ENCODE measurements at regions not wholly inside any gene's neighbourhood (a gene's known extent, or its start where the extent isn't known, plus 50 kb on each side); places are given as distances from the start of the nearest gene placed in this dataset.

DNA sequence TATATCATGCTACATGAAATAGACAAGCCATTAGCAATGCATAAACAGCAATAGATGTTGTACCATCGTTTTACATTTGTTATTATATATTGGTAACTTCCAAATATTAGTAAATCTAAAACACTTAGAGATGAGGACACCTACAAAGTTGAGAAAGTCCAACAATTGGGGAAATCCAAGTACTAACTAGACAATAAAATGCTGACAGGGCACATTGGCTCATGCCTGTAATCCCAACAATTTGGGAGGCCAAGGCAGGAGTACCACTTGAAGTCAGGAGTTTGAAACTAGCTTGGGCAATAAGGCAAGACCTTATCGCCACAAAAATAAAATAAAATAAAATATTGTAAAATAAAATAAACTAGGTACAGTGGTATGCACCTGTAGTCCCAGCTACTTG, 1023.1 kb downstream of the SUCLG1 start:
- Histone ChIP-seq H3K4me3 (ENCODE audit: low read length, poor library complexity, severe bottlenecking) (no peak overlapping the region), H3K36me3 (ENCODE audit: insufficient read depth, low read length) (no peaks in the 10 kb centered on the region), H4K20me1 (ENCODE audit: insufficient read depth, low read length, poor library complexity, severe bottlenecking) (no peaks in the 10 kb centered on the region), H3K4me2 (ENCODE audit: low read depth, low read length, poor library complexity, severe bottlenecking) (no peak overlapping the region), H3K27me3 (ENCODE audit: insufficient read depth, low read length, poor library complexity, severe bottlenecking) (no peaks in the 10 kb centered on the region), H2AFZ (ENCODE audit: low read length) (no peak overlapping the region), H3K4me1 (ENCODE audit: insufficient read depth, low read length, poor library complexity, severe bottlenecking) (no peaks in the 10 kb centered on the region), H3K9me3 (ENCODE audit: insufficient read depth, low read depth, low read length) (no peaks in the 10 kb centered on the region; the same call in 1 of the 2 replicates), H3K9ac (ENCODE audit: low read depth, low read length, poor library complexity, severe bottlenecking) (no peak overlapping the region), H3F3A (ENCODE audit: low read depth) (no peaks in the 10 kb centered on the region), H3K79me2 (ENCODE audit: insufficient read depth, low read length) (no peaks in the 10 kb centered on the region), H3K9me2 (replicated peaks; ENCODE audit: low read depth, low read length) (no peaks in the 10 kb centered on the region)
- no peak for TF ChIP-seq EZH2phosphoT487 (IDR thresholded peaks at IDR 0.05; ENCODE audit: borderline replicate concordance)
- TF ChIP-seq, protein P1, sequence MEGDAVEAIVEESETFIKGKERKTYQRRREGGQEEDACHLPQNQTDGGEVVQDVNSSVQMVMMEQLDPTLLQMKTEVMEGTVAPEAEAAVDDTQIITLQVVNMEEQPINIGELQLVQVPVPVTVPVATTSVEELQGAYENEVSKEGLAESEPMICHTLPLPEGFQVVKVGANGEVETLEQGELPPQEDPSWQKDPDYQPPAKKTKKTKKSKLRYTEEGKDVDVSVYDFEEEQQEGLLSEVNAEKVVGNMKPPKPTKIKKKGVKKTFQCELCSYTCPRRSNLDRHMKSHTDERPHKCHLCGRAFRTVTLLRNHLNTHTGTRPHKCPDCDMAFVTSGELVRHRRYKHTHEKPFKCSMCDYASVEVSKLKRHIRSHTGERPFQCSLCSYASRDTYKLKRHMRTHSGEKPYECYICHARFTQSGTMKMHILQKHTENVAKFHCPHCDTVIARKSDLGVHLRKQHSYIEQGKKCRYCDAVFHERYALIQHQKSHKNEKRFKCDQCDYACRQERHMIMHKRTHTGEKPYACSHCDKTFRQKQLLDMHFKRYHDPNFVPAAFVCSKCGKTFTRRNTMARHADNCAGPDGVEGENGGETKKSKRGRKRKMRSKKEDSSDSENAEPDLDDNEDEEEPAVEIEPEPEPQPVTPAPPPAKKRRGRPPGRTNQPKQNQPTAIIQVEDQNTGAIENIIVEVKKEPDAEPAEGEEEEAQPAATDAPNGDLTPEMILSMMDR (conservative IDR thresholded peaks at IDR 0.05; ENCODE audit: low read length), result no peak

DNA sequence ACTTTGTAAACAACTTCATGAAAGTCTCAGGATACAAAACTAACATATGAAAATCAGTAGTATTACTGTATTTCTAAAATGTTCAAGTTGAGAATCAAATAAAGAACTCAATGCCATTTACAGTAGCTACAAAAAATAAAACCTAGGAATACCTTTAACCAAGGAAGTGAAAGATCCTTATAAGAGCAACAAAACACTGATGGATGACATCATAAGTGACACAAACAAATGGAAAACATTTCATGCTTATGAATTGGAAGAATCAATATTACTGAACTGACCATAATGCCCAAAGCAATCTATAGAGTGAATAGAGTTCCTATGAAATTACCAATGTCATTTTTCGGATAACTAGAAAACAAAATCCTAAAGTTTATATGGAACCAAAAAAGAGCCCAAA, 1038.1 kb downstream of the SUCLG1 start:
- Histone ChIP-seq H3K9me3 (ENCODE audit: insufficient read depth, low read depth, low read length) (no peaks in the 10 kb centered on the region; the same call in 1 of the 2 replicates), H2AFZ (ENCODE audit: low read length) (no peak overlapping the region), H3K27me3 (ENCODE audit: insufficient read depth, low read length, poor library complexity, severe bottlenecking) (no peaks in the 10 kb centered on the region), H3K9me2 (replicated peaks; ENCODE audit: low read depth, low read length) (no peaks in the 10 kb centered on the region), H3K79me2 (ENCODE audit: insufficient read depth, low read length) (no peaks in the 10 kb centered on the region), H3K4me3 (ENCODE audit: low read length, poor library complexity, severe bottlenecking) (no peak overlapping the region), H3K4me2 (ENCODE audit: low read depth, low read length, poor library complexity, severe bottlenecking) (no peak overlapping the region), H4K20me1 (ENCODE audit: insufficient read depth, low read length, poor library complexity, severe bottlenecking) (no peaks in the 10 kb centered on the region), H3K36me3 (ENCODE audit: insufficient read depth, low read length) (no peaks in the 10 kb centered on the region), H3K9ac (ENCODE audit: low read depth, low read length, poor library complexity, severe bottlenecking) (no peak overlapping the region), H3K4me1 (ENCODE audit: insufficient read depth, low read length, poor library complexity, severe bottlenecking) (no peaks in the 10 kb centered on the region), H3F3A (ENCODE audit: low read depth) (no peaks in the 10 kb centered on the region)
- no peak for TF ChIP-seq EZH2phosphoT487 (IDR thresholded peaks at IDR 0.05; ENCODE audit: borderline replicate concordance)
- TF ChIP-seq, protein P1 (conservative IDR thresholded peaks at IDR 0.05; ENCODE audit: low read length), result no peak

DNA sequence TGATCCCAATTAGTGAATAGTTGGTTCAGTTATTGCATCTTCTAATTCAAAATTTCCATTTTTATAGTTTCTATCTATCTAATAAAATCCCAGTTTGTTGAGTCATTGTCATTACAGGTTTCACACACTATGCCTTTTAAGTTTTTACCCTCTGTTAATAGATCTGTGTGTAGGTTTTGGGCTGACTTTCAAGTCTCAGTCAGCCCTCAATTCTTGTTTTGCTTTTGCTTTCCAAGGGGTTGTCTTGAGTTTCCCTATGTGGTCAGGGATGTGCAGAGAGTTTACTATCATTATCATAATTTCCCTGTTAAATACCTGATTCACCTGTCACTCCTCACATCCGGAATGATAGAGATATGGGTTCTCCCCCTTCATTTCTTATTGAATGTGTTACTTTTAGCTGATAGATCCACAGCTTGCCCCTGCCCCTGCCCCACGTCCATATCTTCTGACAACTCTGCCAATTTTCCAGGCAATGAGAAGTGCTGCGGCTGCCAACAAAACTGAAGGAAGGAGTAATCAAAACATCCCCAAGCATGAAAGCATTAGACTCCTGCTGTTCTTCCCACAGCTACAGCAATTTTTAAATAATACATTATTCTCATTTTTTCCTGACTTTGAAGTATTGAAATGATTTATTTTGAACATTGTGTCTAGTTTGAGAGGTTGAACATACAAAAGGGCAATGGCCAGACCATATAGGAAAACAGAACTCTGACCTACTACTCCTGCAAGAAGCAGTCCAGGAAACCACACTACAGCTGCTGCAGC, 1064.8 kb downstream of the SUCLG1 start:
- H3K27me3 ChIP-seq (ENCODE audit: insufficient read depth, low read length, poor library complexity, severe bottlenecking), result no peaks in the 10 kb centered on the region
- no peaks in the 10 kb centered on the region for H3K4me1 ChIP-seq (ENCODE audit: insufficient read depth, low read length, poor library complexity, severe bottlenecking)
- no peak overlapping the region for H3K4me2 ChIP-seq (ENCODE audit: low read depth, low read length, poor library complexity, severe bottlenecking)
- H3K9ac ChIP-seq (ENCODE audit: low read depth, low read length, poor library complexity, severe bottlenecking), result no peak overlapping the region
- H3K4me3 ChIP-seq (ENCODE audit: low read length, poor library complexity, severe bottlenecking), result no peak overlapping the region
- H3K79me2 ChIP-seq (ENCODE audit: insufficient read depth, low read length), result no peaks in the 10 kb centered on the region
- no peaks in the 10 kb centered on the region for H3F3A ChIP-seq (ENCODE audit: low read depth)
- H4K20me1 ChIP-seq (ENCODE audit: insufficient read depth, low read length, poor library complexity, severe bottlenecking), result no peaks in the 10 kb centered on the region
- H2AFZ ChIP-seq (ENCODE audit: low read length), result no peak overlapping the region
- no peaks in the 10 kb centered on the region for H3K9me2 ChIP-seq (replicated peaks; ENCODE audit: low read depth, low read length)
- H3K36me3 ChIP-seq (ENCODE audit: insufficient read depth, low read length), result no peaks in the 10 kb centered on the region
- H3K9me3 ChIP-seq (ENCODE audit: insufficient read depth, low read depth, low read length), result no peaks in the 10 kb centered on the region
- TF ChIP-seq, protein P1 (conservative IDR thresholded peaks at IDR 0.05; ENCODE audit: low read length), result no peak
- TF ChIP-seq EZH2phosphoT487 (IDR thresholded peaks at IDR 0.05; ENCODE audit: borderline replicate concordance), result no peak

Data from Loucy (cell line).